Stimulated activated CD8-positive, alpha-beta memory T cell treated with anti-CD3 and anti-CD28 coated beads, Interleukin-15, amount 100 ng/mL, for 4 hours (primary cell): ENCODE measurements at regions not wholly inside any gene's neighbourhood (a gene's known extent, or its start where the extent isn't known, plus 50 kb on each side); places are given as distances from the start of the nearest gene placed in this dataset.
"Not testable (repeated sequence)": the region's sequence is repeated elsewhere in the genome, so short reads cannot be mapped to it uniquely, and the experiment has no call there.

Source experiments
- DNase-seq, 2 donors: peaks; one replicate each; pipeline ENCODE4 v3.0.0-alpha.2; 2020; ENCODE audit warnings: low read depth in 2 of 2

GRCh38 chr9:80485420-80486250 lies 913.9 kb downstream of the TLE4 start:
- no peak for DNase-seq

GRCh38 chr9:80482251-80482650 lies 910.5 kb downstream of the TLE4 start:
- not testable (repeated sequence) for DNase-seq

- no peak for DNase-seq
Observed at GRCh38 chr9:80467632-80468031, 895.9 kb downstream of the TLE4 start.

- no peak for DNase-seq
Observed at GRCh38 chr9:80465556-80465955, 893.8 kb downstream of the TLE4 start.

GRCh38 chr9:80449513-80449912 lies 877.7 kb downstream of the TLE4 start:
- no peak for DNase-seq

GRCh38 chr9:80448996-80449395 lies 877.2 kb downstream of the TLE4 start:
- DNase-seq = no peak

GRCh38 chr9:80447876-80448275 lies 876.1 kb downstream of the TLE4 start:
- DNase-seq = no peak

GRCh38 chr9:80440724-80441123 lies 869.0 kb downstream of the TLE4 start:
- no peak for DNase-seq

- no peak for DNase-seq
Observed at GRCh38 chr9:80437825-80438224, 866.1 kb downstream of the TLE4 start.

- no peak for DNase-seq
Observed at GRCh38 chr9:80437091-80437640, 865.4 kb downstream of the TLE4 start.

- no peak for DNase-seq
Observed at GRCh38 chr9:80435591-80435990, 863.8 kb downstream of the TLE4 start.

- no peak for DNase-seq
Observed at GRCh38 chr9:80426992-80427391, 855.2 kb downstream of the TLE4 start.

GRCh38 chr9:80417211-80417773 lies 845.5 kb downstream of the TLE4 start:
- no peak for DNase-seq

GRCh38 chr9:80410106-80410505 lies 838.3 kb downstream of the TLE4 start:
- DNase-seq = no peak

- no peak for DNase-seq
Observed at GRCh38 chr9:80407220-80407619, 835.5 kb downstream of the TLE4 start.

GRCh38 chr9:80401243-80401642 lies 829.5 kb downstream of the TLE4 start:
- no peak for DNase-seq

GRCh38 chr9:80400624-80401230 lies 829.0 kb downstream of the TLE4 start:
- no peak for DNase-seq

- no peak for DNase-seq
Observed at GRCh38 chr9:80399606-80400005, 827.8 kb downstream of the TLE4 start.

GRCh38 chr9:80387828-80388227 lies 816.1 kb downstream of the TLE4 start:
- no peak for DNase-seq

GRCh38 chr9:80385246-80385645 lies 813.5 kb downstream of the TLE4 start:
- DNase-seq = no peak

- DNase-seq = no peak
Observed at GRCh38 chr9:80383331-80383730, 811.6 kb downstream of the TLE4 start.

GRCh38 chr9:80382211-80382891 lies 810.6 kb downstream of the TLE4 start:
- no peak for DNase-seq
